ENCODE measurements at regions not wholly inside any gene's neighbourhood (a gene's known extent, or its start where the extent isn't known, plus 50 kb on each side); places are given as distances from the start of the nearest gene placed in this dataset.
A peak's percentile ranks its signal among the peaks of the same experiment; 100 is the strongest.

- DNase-seq (ENCODE audit: low read depth), result peak; percentile 84
- TF ChIP-seq CTCF (IDR thresholded peaks at IDR 0.05; ENCODE audit: low read length, missing control alignments), result peak; percentile 23
- H3K4me3 ChIP-seq (replicated peaks; ENCODE audit: low read depth, low read length), result no peak overlapping the region
Measured at GRCh38 chr17:31696184-31696602, 162.9 kb downstream of the COPRS start.

- no peak for DNase-seq (ENCODE audit: low read depth)
- TF ChIP-seq CTCF (IDR thresholded peaks at IDR 0.05; ENCODE audit: low read length, missing control alignments), result no peak
- no peak overlapping the region for H3K4me3 ChIP-seq (replicated peaks; ENCODE audit: low read depth, low read length)
Measured at GRCh38 chr17:31695456-31696090, 163.5 kb downstream of the COPRS start.

DNA sequence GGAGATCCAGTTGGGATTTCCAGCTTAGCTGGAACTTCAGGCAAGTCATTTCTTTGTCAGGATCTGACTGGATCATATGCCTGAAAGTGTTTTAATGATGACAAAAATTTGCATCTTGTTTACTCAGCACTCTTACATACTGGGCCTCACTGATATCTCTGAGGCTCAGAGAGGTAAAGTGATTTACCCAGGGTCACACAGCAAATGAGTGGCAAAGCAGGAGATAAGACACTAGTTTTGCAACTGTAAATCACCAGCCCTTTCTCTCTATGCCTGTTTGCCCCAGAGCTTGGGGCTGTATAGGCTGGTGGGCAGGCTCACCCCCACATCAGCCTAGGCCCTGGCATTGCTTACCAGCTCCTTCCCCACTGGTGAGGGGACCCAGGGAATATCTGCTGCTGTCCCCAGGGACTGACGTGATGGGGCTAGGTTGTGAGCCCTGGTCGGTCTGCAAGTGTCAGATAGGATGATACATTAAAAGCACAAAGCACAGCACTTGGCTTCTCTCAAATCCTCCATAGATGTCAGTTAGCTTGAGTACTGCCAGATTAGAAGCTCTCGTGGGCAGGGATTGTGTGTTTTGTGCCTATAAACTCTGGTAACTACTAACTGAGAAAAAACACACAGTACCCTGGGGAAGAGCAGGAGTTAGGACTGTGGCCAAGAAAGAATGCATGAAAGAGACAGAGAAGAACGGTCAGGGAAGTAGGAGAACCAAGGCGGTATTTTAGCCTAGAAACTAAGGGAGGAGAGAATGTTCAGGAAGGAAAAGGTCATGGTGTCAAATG lies 165.4 kb downstream of the COPRS start:
- TF ChIP-seq CTCF (IDR thresholded peaks at IDR 0.05; ENCODE audit: low read length, missing control alignments), result no peak
- no peak overlapping the region for H3K4me3 ChIP-seq (replicated peaks; ENCODE audit: low read depth, low read length)
- DNase-seq (ENCODE audit: low read depth), result no peak

- TF ChIP-seq CTCF (IDR thresholded peaks at IDR 0.05; ENCODE audit: low read length, missing control alignments), result no peak
- no peak for DNase-seq (ENCODE audit: low read depth)
Measured at GRCh38 chr17:31692632-31693031, 166.4 kb downstream of the COPRS start.

GRCh38 chr17:31692027-31692426 lies 167.0 kb downstream of the COPRS start:
- no peak for DNase-seq (ENCODE audit: low read depth)
- no peak for TF ChIP-seq CTCF (IDR thresholded peaks at IDR 0.05; ENCODE audit: low read length, missing control alignments)
- no peak overlapping the region for H3K4me3 ChIP-seq (replicated peaks; ENCODE audit: low read depth, low read length)

More at GRCh38 chr17:31692632-31693031, 166.4 kb downstream of the COPRS start:
- no peak overlapping the region for H3K4me3 ChIP-seq (replicated peaks; ENCODE audit: low read depth, low read length)

DNA sequence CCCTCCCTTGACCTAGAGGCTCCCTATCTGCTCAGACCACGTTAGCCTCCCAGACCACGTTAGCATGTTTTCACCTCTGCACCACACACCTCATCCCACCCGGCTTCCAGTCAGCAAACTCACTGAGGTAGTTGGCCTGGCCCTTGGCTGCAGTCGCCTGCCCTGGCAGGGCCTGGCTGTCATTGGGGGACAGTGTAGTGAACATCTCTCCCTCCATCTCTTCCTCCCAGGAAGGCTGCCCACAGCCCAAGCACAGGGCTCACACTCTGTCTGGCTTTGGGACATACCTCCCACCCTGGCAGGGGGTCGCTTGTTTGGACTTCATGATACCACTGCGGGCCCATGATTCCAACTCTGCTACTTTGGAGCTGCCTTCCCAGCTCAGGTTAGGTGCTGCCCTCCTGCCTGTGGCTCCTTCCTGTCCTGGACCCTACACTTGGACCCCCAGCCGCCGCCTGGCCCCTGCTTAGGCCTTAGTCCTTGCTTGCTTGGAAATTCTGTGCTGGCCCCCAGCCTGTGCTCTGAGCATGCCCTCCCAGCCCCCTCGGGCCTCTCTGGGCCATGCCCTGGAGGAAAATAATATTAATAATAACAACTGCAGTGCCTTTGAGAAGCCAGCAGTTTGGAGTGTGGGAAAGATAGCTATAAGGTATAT lies 167.7 kb downstream of the COPRS start:
- TF ChIP-seq CTCF (IDR thresholded peaks at IDR 0.05; ENCODE audit: low read length, missing control alignments), result no peak

More for the DNA sequence above, 167.7 kb downstream of the COPRS start:
- DNase-seq (ENCODE audit: low read depth), result no peak
- H3K4me3 ChIP-seq (replicated peaks; ENCODE audit: low read depth, low read length), result no peak overlapping the region

Data from fibroblast of pulmonary artery (primary cell).